ENCODE measurements at regions not wholly inside any gene's neighbourhood (a gene's known extent, or its start where the extent isn't known, plus 50 kb on each side); places are given as distances from the start of the nearest gene placed in this dataset.
"Not testable (repeated sequence)": the region's sequence is repeated elsewhere in the genome, so short reads cannot be mapped to it uniquely, and the experiment has no call there.

DNA sequence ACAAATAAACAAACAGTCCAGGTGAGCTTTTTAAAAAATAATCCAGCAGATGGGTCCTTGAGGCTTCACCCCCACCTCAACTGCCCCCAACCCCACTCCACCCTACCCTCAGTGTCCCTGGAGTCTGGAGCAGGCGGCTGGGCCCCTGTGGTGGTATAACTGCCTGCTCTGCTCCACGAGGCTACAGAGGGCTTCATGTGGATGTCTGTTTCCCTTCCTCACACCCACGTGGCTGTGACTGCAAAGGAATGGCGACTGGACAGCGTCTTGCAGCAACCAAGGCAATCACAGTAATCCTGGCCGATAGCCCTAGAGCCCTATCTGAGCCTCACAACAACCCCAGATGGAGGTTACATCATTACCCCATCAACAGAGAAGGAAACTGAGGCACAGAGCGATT lies 76.5 kb downstream of the SLC2A10 start:
- no peak for DNase-seq (ENCODE audit: low spot score in 2 of 2, unreplicated experiment in 2 of 2)
- no peaks in the 10 kb centered on the region for H3K9me3 Mint-ChIP-seq
- no peaks in the 10 kb centered on the region for H3K4me1 Mint-ChIP-seq
- no peak overlapping the region for H3K27ac Mint-ChIP-seq
- H3K36me3 Mint-ChIP-seq = no peaks in the 10 kb centered on the region
- no peak overlapping the region for H3K4me3 Mint-ChIP-seq
- H3K27me3 Mint-ChIP-seq (ENCODE audit: low read depth) = peaks cover 4% of the 10 kb centered on the region
- TF ChIP-seq, protein P1, sequence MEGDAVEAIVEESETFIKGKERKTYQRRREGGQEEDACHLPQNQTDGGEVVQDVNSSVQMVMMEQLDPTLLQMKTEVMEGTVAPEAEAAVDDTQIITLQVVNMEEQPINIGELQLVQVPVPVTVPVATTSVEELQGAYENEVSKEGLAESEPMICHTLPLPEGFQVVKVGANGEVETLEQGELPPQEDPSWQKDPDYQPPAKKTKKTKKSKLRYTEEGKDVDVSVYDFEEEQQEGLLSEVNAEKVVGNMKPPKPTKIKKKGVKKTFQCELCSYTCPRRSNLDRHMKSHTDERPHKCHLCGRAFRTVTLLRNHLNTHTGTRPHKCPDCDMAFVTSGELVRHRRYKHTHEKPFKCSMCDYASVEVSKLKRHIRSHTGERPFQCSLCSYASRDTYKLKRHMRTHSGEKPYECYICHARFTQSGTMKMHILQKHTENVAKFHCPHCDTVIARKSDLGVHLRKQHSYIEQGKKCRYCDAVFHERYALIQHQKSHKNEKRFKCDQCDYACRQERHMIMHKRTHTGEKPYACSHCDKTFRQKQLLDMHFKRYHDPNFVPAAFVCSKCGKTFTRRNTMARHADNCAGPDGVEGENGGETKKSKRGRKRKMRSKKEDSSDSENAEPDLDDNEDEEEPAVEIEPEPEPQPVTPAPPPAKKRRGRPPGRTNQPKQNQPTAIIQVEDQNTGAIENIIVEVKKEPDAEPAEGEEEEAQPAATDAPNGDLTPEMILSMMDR (IDR thresholded peaks at IDR 0.05; ENCODE audit: unreplicated experiment) = no peak

DNA sequence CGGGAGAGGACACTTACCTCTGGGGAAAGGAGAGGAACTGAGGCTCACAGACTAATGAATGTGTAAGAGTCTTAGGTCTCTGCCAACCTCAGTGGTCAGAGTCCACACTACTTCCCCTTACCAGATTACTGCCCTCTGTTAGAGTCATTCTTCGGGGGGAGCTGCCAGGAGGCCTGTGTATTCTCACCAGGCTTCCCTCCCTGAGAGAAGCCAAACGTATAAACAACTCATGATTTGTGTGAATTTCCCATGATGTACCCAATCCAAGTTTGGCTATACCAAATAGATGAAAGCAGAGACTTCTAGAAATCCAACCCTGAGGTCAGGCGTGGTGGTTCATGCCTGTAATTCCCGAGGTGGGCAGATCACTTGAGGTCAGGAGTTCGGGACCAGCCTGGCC lies 77.1 kb downstream of the SLC2A10 start:
- no peak overlapping the region for H3K4me3 Mint-ChIP-seq
- no peak for DNase-seq (ENCODE audit: low spot score in 2 of 2, unreplicated experiment in 2 of 2)
- no peak overlapping the region for H3K27ac Mint-ChIP-seq
- H3K4me1 Mint-ChIP-seq = no peaks in the 10 kb centered on the region
- peaks cover 4% of the 10 kb centered on the region for H3K27me3 Mint-ChIP-seq (ENCODE audit: low read depth)
- H3K36me3 Mint-ChIP-seq = no peaks in the 10 kb centered on the region
- no peaks in the 10 kb centered on the region for H3K9me3 Mint-ChIP-seq
- TF ChIP-seq, protein P1 (IDR thresholded peaks at IDR 0.05; ENCODE audit: unreplicated experiment) = no peak

GRCh38 chr20:46787991-46788762 lies 78.7 kb downstream of the SLC2A10 start:
- no peaks in the 10 kb centered on the region for H3K36me3 Mint-ChIP-seq
- peaks cover 6% of the 10 kb centered on the region for H3K4me1 Mint-ChIP-seq
- H3K27ac Mint-ChIP-seq = no peak overlapping the region
- H3K27me3 Mint-ChIP-seq (ENCODE audit: low read depth) = peaks cover 18% of the 10 kb centered on the region
- TF ChIP-seq, protein P1 (IDR thresholded peaks at IDR 0.05; ENCODE audit: unreplicated experiment) = no peak
- no peaks in the 10 kb centered on the region for H3K9me3 Mint-ChIP-seq
- no peak for DNase-seq (ENCODE audit: low spot score in 2 of 2, unreplicated experiment in 2 of 2)
- H3K4me3 Mint-ChIP-seq = no peak overlapping the region

DNA sequence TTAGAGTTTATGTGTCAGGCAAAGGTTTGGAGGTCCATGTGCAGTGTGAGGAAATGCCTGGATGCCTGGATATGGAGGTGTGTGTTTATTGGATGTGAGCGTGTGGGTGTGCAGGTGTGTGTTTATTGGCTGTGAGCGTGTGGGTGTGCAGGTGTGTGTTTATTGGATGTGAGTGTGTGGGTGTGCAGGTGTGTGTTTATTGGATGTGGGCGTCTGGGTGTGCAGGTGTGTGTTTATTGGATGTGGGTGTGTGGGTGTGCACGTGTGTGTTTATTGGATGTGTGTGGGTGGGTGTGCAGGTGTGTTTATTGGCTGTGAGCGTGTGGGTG lies 79.3 kb downstream of the SLC2A10 start:
- not testable (repeated sequence) for H3K36me3 Mint-ChIP-seq; DNase-seq (ENCODE audit: low spot score in 2 of 2, unreplicated experiment in 2 of 2)

DNA sequence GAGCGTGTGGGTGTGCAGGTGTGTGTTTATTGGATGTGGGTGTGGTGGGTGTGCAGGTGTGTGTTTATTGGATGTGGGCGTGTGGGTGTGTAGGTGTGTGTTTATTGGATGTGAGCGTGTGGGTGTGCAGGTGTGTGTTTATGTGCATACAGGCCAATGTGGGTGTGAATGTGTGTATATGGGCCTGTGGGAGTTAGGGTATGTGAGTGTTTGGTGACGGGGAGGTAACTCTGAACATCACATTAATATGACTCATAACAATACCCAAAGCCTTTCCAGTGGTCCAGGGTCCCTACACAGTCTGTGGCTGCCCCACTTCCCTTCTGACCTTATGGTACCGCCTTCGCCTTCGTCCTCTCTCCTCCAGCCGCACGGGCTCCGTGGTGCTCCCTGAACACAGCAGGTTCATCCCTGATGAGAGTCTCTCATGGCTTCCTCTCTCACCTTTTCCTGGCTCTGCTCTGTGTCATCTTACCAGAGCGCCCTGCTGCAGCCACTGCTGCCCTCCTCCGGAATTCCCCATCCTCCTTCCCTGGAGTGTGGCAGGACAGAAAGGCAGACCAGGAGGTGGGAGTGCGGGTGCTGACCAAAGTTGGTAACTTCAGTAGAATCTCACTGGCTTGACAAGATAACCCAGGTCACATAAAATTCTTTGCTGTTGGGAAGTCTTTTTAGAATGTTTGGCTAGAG lies 80.0 kb downstream of the SLC2A10 start:
- Mint-ChIP-seq H3K4me3 (no peak overlapping the region), H3K9me3 (no peaks in the 10 kb centered on the region), H3K27me3 (ENCODE audit: low read depth) (peaks cover 31% of the 10 kb centered on the region), H3K36me3 (no peaks in the 10 kb centered on the region), H3K4me1 (peaks cover 6% of the 10 kb centered on the region), H3K27ac (no peak overlapping the region)
- DNase-seq (ENCODE audit: low spot score in 2 of 2, unreplicated experiment in 2 of 2) = no peak
- TF ChIP-seq, protein P1 (IDR thresholded peaks at IDR 0.05; ENCODE audit: unreplicated experiment) = no peak

More for the DNA sequence above, 79.3 kb downstream of the SLC2A10 start:
- H3K27ac Mint-ChIP-seq, H3K4me3 Mint-ChIP-seq, H3K9me3 Mint-ChIP-seq, H3K4me1 Mint-ChIP-seq: not testable (repeated sequence)
- H3K27me3 Mint-ChIP-seq (ENCODE audit: low read depth) = peaks cover 24% of the 10 kb centered on the region

GRCh38 chr20:46791722-46792416 lies 82.4 kb downstream of the SLC2A10 start:
- peaks cover 7% of the 10 kb centered on the region for H3K4me1 Mint-ChIP-seq
- H3K27ac Mint-ChIP-seq = no peak overlapping the region
- DNase-seq (ENCODE audit: low spot score in 2 of 2, unreplicated experiment in 2 of 2) = no peak
- TF ChIP-seq, protein P1 (IDR thresholded peaks at IDR 0.05; ENCODE audit: unreplicated experiment) = no peak
- H3K27me3 Mint-ChIP-seq (ENCODE audit: low read depth) = peaks cover 40% of the 10 kb centered on the region
- peaks cover 3% of the 10 kb centered on the region for H3K9me3 Mint-ChIP-seq
- no peak overlapping the region for H3K4me3 Mint-ChIP-seq
- no peaks in the 10 kb centered on the region for H3K36me3 Mint-ChIP-seq

Data from mesothelial cell of epicardium (in vitro differentiated cells).